ENCODE measurements at regions not wholly inside any gene's neighbourhood (a gene's known extent, or its start where the extent isn't known, plus 50 kb on each side); places are given as distances from the start of the nearest gene placed in this dataset.

DNA sequence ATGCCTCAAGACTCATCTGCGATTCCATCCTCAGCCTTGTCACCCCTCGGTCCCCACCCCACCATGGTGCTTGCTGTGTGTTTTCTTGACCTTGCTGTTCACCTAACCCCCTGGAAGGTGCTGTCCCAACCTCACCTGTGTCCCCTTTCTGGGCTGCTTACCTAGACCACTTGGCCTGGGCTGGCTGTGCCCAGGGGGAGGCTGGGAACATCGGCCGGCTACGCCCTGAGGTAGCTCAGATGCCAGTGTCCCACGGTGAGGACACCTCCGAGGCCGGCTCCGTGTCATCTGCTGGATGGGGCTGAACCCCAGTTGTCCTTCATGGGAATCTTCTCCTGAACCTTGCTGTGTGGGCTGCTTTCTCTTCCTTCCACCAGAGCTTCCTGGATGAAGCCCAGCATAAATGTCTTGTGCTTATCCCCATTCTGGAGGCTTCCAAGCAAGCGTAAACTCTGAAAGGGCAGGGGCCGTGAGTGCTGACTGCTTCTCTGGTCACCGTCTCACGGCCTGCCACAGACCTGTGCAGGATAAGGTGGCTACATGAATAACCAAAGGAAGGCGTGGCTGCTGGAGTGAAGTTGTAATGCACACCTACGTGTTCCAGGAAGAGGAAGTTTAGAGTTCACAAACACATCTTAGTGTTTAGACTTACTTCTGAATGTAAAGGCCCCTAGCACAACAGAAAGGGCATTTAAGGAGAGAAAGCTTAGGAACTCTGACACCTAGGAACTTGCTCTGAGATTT lies 724.3 kb downstream of the TBC1D22A start:
- TF ChIP-seq POLR2A (IDR thresholded peaks at IDR 0.05) = no peak
- TF ChIP-seq, protein P1, sequence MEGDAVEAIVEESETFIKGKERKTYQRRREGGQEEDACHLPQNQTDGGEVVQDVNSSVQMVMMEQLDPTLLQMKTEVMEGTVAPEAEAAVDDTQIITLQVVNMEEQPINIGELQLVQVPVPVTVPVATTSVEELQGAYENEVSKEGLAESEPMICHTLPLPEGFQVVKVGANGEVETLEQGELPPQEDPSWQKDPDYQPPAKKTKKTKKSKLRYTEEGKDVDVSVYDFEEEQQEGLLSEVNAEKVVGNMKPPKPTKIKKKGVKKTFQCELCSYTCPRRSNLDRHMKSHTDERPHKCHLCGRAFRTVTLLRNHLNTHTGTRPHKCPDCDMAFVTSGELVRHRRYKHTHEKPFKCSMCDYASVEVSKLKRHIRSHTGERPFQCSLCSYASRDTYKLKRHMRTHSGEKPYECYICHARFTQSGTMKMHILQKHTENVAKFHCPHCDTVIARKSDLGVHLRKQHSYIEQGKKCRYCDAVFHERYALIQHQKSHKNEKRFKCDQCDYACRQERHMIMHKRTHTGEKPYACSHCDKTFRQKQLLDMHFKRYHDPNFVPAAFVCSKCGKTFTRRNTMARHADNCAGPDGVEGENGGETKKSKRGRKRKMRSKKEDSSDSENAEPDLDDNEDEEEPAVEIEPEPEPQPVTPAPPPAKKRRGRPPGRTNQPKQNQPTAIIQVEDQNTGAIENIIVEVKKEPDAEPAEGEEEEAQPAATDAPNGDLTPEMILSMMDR (IDR thresholded peaks at IDR 0.05 in 8 of 11, conservative IDR thresholded peaks at IDR 0.05 in 3 of 11) = no peak
- no peak for TF ChIP-seq POLR2AphosphoS5 (IDR thresholded peaks at IDR 0.05)
- Histone ChIP-seq H3K9me3 (no peaks in the 10 kb centered on the region), H3K4me1 (no peaks in the 10 kb centered on the region), H3K36me3 (no peaks in the 10 kb centered on the region), H3K27me3 (replicated peaks in 1 of 7) (peaks cover 0 to 23% (median 0%) of the 10 kb centered on the region in 7 donors), H3K27ac (no peak overlapping the region), H3K4me3 (no peak overlapping the region)
- intact Hi-C loops (cut with DNase I; ENCODE audit: low total_unique reads) = no loop called here
- DNase-seq = no peak
- 83 to 89% (median 85%) methylated on average over 14 to 15 of the region's 15 CpGs for WGBS, 5 donors

DNA sequence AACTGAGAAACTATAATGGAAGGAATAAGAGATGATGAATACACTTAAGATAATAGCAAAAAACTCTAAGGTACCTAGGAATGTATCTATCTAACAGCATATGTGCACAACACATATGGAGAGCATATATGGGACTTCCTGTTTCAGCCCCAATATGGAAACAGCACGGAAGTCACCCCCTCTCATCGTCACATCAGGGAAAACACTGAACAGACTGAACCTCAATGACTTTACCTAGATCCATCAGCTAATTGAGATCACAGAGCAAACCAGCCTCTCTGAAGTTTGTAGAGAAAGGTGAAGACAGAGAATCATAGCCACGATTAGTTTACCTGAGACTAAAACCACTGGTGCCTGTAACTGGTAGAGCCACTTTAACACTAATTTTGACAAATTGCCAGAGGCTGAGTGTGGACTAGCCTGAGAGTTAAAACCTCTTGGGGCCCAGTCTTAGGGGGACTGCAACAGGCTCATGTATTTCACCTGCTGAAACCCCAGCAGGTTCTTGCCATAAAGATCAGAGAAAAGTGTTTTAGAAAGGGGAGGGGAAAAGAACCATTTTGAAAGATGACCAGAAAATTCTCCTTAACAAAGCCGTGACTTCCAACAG lies 722.6 kb downstream of the TBC1D22A start:
- Histone ChIP-seq H3K27me3 (replicated peaks in 1 of 7) (peaks cover 0 to 23% (median 0%) of the 10 kb centered on the region in 7 donors), H3K4me1 (no peaks in the 10 kb centered on the region), H3K9me3 (no peaks in the 10 kb centered on the region), H3K36me3 (no peaks in the 10 kb centered on the region), H3K4me3 (no peak overlapping the region), H3K27ac (no peak overlapping the region)
- intact Hi-C loops (cut with DNase I; ENCODE audit: low total_unique reads) = no loop called here
- DNase-seq = no peak
- 56 to 70% (median 58%) methylated on average over 4 of the region's 4 CpGs for WGBS, 5 donors
- TF ChIP-seq POLR2AphosphoS5 (IDR thresholded peaks at IDR 0.05) (no peak), POLR2A (IDR thresholded peaks at IDR 0.05) (no peak)
- TF ChIP-seq, protein P1 (IDR thresholded peaks at IDR 0.05 in 8 of 11, conservative IDR thresholded peaks at IDR 0.05 in 3 of 11) = no peak

DNA sequence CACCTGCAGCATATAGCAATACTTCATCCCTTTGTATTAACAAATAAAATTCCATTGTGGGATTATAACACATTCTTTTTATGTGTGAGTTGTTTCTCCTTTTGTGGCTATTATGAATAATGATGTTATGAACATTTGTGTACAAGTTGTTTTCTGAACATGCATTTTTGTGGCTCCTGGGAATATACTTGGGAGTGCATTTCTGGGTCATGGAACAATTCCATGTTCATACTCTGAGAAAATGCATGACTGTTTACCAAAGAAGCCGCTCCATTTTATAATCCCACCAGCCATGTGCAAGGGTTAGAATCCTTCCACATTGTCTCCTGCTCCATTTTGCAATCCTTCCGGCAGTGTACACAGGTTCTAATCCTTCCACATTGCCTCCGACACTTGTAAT lies 713.8 kb downstream of the TBC1D22A start:
- WGBS, 5 donors = 82 to 94% (median 91%) methylated on average over 3 of the region's 3 CpGs
- H3K27me3 ChIP-seq (replicated peaks in 1 of 7) = peaks cover 0 to 4% (median 0%) of the 10 kb centered on the region in 7 donors
- no peak overlapping the region for H3K27ac ChIP-seq
- H3K36me3 ChIP-seq = no peaks in the 10 kb centered on the region
- peaks cover 0 to 13% (median 8%) of the 10 kb centered on the region in 6 donors for H3K4me1 ChIP-seq
- intact Hi-C loops (cut with DNase I; ENCODE audit: low total_unique reads) = no loop called here
- no peak for DNase-seq
- H3K9me3 ChIP-seq = no peaks in the 10 kb centered on the region
- TF ChIP-seq POLR2AphosphoS5 (IDR thresholded peaks at IDR 0.05) (no peak), POLR2A (IDR thresholded peaks at IDR 0.05) (no peak)
- TF ChIP-seq, protein P1 (IDR thresholded peaks at IDR 0.05 in 8 of 11, conservative IDR thresholded peaks at IDR 0.05 in 3 of 11) = no peak
- H3K4me3 ChIP-seq = no peak overlapping the region

GRCh38 chr22:47474895-47475294 lies 712.4 kb downstream of the TBC1D22A start:
- Histone ChIP-seq H3K27me3 (replicated peaks in 1 of 7) (peaks cover 0 to 4% (median 0%) of the 10 kb centered on the region in 7 donors), H3K9me3 (no peaks in the 10 kb centered on the region), H3K27ac (peak overlapping the region in 1 of 8 donors; percentile 10), H3K36me3 (no peaks in the 10 kb centered on the region), H3K4me1 (peaks cover 0 to 13% (median 8%) of the 10 kb centered on the region in 6 donors), H3K4me3 (peak overlapping the region in 1 of 8 donors; percentile 38)
- no peak for DNase-seq
- intact Hi-C loops (cut with DNase I; ENCODE audit: low total_unique reads) = no loop called here
- TF ChIP-seq, protein P1 (IDR thresholded peaks at IDR 0.05 in 8 of 11, conservative IDR thresholded peaks at IDR 0.05 in 3 of 11) = no peak
- no peak for TF ChIP-seq POLR2A (IDR thresholded peaks at IDR 0.05)
- no peak for TF ChIP-seq POLR2AphosphoS5 (IDR thresholded peaks at IDR 0.05)
- WGBS, 5 donors = 56 to 81% (median 61%) methylated on average over 3 of the region's 3 CpGs

Measured in spleen (tissue), 11 donors.